ENCODE measurements at regions not wholly inside any gene's neighbourhood (a gene's known extent, or its start where the extent isn't known, plus 50 kb on each side); places are given as distances from the start of the nearest gene placed in this dataset.

- Histone ChIP-seq H3K4me1 (ENCODE audit: insufficient read depth, low read length) (no peaks in the 10 kb centered on the region), H3K27me3 (ENCODE audit: insufficient read depth, low read length) (no peaks in the 10 kb centered on the region), H3K9me3 (ENCODE audit: insufficient read depth, low read depth, low read length) (no peaks in the 10 kb centered on the region), H3K9ac (ENCODE audit: low read depth, low read length) (no peak overlapping the region), H3K27ac (ENCODE audit: low read depth, low read length) (no peak overlapping the region), H3K4me3 (ENCODE audit: low read length) (no peak overlapping the region), H3K36me3 (ENCODE audit: insufficient read depth, low read length) (no peaks in the 10 kb centered on the region)
- WGBS: 69% methylated on average over 3 of the region's 3 CpGs
Observed at GRCh38 chr2:122596598-122596997, 841.1 kb downstream of the TSN start.

GRCh38 chr2:122598784-122599183 lies 843.3 kb downstream of the TSN start:
- 100% methylated on average over 1 of the region's 1 CpG for WGBS
- H3K4me1 ChIP-seq (ENCODE audit: insufficient read depth, low read length): no peaks in the 10 kb centered on the region; the same call in 1 of the 2 replicates

DNA sequence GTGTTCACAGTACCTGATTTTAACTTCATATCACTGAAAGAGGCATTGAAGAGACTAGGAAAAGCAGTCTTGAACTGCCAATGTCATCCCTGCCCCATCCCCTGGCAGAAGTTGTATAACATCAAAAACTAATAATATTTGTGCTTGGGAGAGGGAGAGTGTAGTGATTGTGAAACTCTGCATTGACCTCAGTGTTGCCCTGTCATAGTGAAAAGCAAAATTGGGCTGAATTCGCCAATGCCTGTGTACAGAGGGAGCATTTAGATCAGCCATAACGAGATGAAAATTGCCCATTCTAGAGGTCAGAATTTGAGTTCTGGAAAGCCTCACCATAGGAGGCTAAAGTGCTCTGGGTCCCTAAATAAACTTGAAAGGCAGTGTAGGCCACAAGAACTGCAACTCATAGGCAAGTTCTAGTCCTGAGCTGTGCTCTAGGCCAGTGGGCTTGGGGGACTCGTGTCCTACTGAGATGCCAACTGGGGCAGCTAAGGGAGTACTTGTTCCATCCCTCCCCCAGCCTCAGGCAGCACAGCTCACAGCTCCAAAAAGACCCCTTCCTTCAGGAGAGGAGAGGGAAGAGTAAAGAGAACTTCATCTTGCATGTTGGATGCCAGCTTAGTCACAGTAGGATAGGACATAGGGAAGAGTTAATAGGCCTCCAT lies 855.6 kb downstream of the TSN start:
- Histone ChIP-seq H3K36me3 (ENCODE audit: insufficient read depth, low read length) (no peaks in the 10 kb centered on the region), H3K9ac (ENCODE audit: low read depth, low read length) (no peak overlapping the region), H3K4me3 (ENCODE audit: low read length) (no peak overlapping the region), H3K27me3 (ENCODE audit: insufficient read depth, low read length) (no peaks in the 10 kb centered on the region), H3K4me1 (ENCODE audit: insufficient read depth, low read length) (no peaks in the 10 kb centered on the region), H3K9me3 (ENCODE audit: insufficient read depth, low read depth, low read length) (no peaks in the 10 kb centered on the region), H3K27ac (ENCODE audit: low read depth, low read length) (no peak overlapping the region)
- WGBS: 99% methylated on average over 3 of the region's 3 CpGs

More at GRCh38 chr2:122598784-122599183, 843.3 kb downstream of the TSN start:
- Histone ChIP-seq H3K9me3 (ENCODE audit: insufficient read depth, low read depth, low read length) (no peaks in the 10 kb centered on the region), H3K4me3 (ENCODE audit: low read length) (no peak overlapping the region), H3K27ac (ENCODE audit: low read depth, low read length) (no peak overlapping the region), H3K9ac (ENCODE audit: low read depth, low read length) (no peak overlapping the region), H3K27me3 (ENCODE audit: insufficient read depth, low read length) (no peaks in the 10 kb centered on the region), H3K36me3 (ENCODE audit: insufficient read depth, low read length) (no peaks in the 10 kb centered on the region)

GRCh38 chr2:122622934-122623333 lies 867.5 kb downstream of the TSN start:
- Histone ChIP-seq H3K9me3 (ENCODE audit: insufficient read depth, low read depth, low read length) (no peaks in the 10 kb centered on the region), H3K36me3 (ENCODE audit: insufficient read depth, low read length) (no peaks in the 10 kb centered on the region), H3K27me3 (ENCODE audit: insufficient read depth, low read length) (no peaks in the 10 kb centered on the region), H3K4me3 (ENCODE audit: low read length) (no peak overlapping the region), H3K9ac (ENCODE audit: low read depth, low read length) (no peak overlapping the region), H3K27ac (ENCODE audit: low read depth, low read length) (no peak overlapping the region), H3K4me1 (ENCODE audit: insufficient read depth, low read length) (peaks cover 17% of the 10 kb centered on the region)
- 67% methylated on average over 3 of the region's 3 CpGs for WGBS

DNA sequence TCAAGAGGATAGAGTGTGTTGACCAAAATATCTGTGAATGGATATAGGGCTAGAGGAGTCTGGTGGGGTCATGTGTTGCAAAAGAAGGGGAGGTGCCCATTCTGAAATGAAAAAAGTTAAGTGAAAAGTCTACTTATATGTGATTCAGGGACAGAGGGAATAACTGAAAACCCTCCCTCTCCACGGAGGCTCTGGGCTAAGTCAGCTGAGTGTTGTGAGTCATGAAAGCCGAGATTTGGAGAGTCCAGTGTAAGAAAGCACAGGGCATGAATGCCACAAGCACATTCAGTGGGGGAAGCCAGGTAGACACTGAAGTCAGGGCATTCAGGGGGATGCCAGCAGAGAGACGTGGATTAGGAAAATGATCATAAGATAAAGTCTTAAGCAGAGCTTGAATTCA lies 871.9 kb downstream of the TSN start:
- Histone ChIP-seq H3K4me1 (ENCODE audit: insufficient read depth, low read length) (peaks cover 9% of the 10 kb centered on the region), H3K27ac (ENCODE audit: low read depth, low read length) (no peak overlapping the region), H3K36me3 (ENCODE audit: insufficient read depth, low read length) (no peaks in the 10 kb centered on the region), H3K27me3 (ENCODE audit: insufficient read depth, low read length) (no peaks in the 10 kb centered on the region), H3K4me3 (ENCODE audit: low read length) (no peak overlapping the region), H3K9me3 (ENCODE audit: insufficient read depth, low read depth, low read length) (no peaks in the 10 kb centered on the region), H3K9ac (ENCODE audit: low read depth, low read length) (no peak overlapping the region)
- 71% methylated on average over 3 of the region's 3 CpGs for WGBS

DNA sequence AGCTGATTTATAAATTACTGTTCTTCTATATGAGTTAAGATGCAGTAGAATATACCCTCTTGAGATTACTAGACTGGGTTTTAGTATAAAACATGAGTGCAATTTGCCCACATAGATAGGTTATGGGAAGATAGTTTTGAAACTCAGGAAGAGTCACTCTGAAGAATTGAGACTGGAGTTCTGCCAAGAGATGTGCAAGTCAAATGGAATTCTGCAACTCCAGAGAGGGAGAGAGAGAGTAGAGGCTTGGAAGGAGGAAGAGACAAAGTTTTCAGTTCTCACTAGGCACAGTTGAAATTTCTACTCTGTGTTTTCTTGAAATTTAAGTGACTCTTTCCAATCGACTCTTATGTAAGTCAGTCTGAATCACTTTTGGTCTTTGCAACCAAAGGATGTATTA lies 878.8 kb downstream of the TSN start:
- Histone ChIP-seq H3K36me3 (ENCODE audit: insufficient read depth, low read length) (no peaks in the 10 kb centered on the region), H3K27me3 (ENCODE audit: insufficient read depth, low read length) (no peaks in the 10 kb centered on the region), H3K27ac (ENCODE audit: low read depth, low read length) (no peak overlapping the region), H3K4me3 (ENCODE audit: low read length) (no peak overlapping the region), H3K4me1 (ENCODE audit: insufficient read depth, low read length) (no peaks in the 10 kb centered on the region), H3K9me3 (ENCODE audit: insufficient read depth, low read depth, low read length) (no peaks in the 10 kb centered on the region), H3K9ac (ENCODE audit: low read depth, low read length) (no peak overlapping the region)
- 95% methylated on average over 1 of the region's 1 CpG for WGBS

- no peaks in the 10 kb centered on the region for H3K9me3 ChIP-seq (ENCODE audit: insufficient read depth, low read depth, low read length)
- H3K4me1 ChIP-seq (ENCODE audit: insufficient read depth, low read length): no peaks in the 10 kb centered on the region
- no peaks in the 10 kb centered on the region for H3K27me3 ChIP-seq (ENCODE audit: insufficient read depth, low read length)
- H3K36me3 ChIP-seq (ENCODE audit: insufficient read depth, low read length): no peaks in the 10 kb centered on the region
- H3K4me3 ChIP-seq (ENCODE audit: low read length): no peak overlapping the region
- WGBS: 86% methylated on average over 2 of the region's 2 CpGs
- no peak overlapping the region for H3K27ac ChIP-seq (ENCODE audit: low read depth, low read length)
- H3K9ac ChIP-seq (ENCODE audit: low read depth, low read length): no peak overlapping the region
Observed at GRCh38 chr2:122634920-122635319, 879.5 kb downstream of the TSN start.

GRCh38 chr2:122635686-122636085 lies 880.2 kb downstream of the TSN start:
- Histone ChIP-seq H3K9ac (ENCODE audit: low read depth, low read length) (no peak overlapping the region), H3K4me1 (ENCODE audit: insufficient read depth, low read length) (no peaks in the 10 kb centered on the region), H3K27ac (ENCODE audit: low read depth, low read length) (no peak overlapping the region), H3K4me3 (ENCODE audit: low read length) (no peak overlapping the region), H3K9me3 (ENCODE audit: insufficient read depth, low read depth, low read length) (no peaks in the 10 kb centered on the region), H3K36me3 (ENCODE audit: insufficient read depth, low read length) (no peaks in the 10 kb centered on the region), H3K27me3 (ENCODE audit: insufficient read depth, low read length) (no peaks in the 10 kb centered on the region)
- 80% methylated on average over 1 of the region's 1 CpG for WGBS

DNA sequence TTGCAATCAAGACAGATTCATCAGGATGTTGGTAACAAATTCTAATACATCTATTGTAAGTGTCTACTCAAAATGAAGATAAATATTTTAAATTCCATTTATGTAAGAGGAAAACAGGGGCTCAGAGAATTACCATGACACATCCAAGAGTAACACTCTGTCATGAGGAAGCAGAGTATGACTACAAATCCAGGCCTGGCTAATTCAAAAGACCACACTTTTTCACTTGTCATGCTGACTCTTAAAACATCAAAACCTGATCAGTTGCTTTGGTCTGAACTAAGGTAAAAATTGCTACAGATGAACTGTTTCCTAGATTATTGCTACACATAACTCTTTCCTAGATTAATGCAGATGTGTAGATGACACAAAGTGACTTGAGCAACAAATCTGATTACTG lies 880.6 kb downstream of the TSN start:
- H3K9ac ChIP-seq (ENCODE audit: low read depth, low read length): no peak overlapping the region
- no peak overlapping the region for H3K27ac ChIP-seq (ENCODE audit: low read depth, low read length)
- no peaks in the 10 kb centered on the region for H3K36me3 ChIP-seq (ENCODE audit: insufficient read depth, low read length)
- H3K4me1 ChIP-seq (ENCODE audit: insufficient read depth, low read length): no peaks in the 10 kb centered on the region
- H3K9me3 ChIP-seq (ENCODE audit: insufficient read depth, low read depth, low read length): no peaks in the 10 kb centered on the region
- H3K27me3 ChIP-seq (ENCODE audit: insufficient read depth, low read length): no peaks in the 10 kb centered on the region
- no peak overlapping the region for H3K4me3 ChIP-seq (ENCODE audit: low read length)

GRCh38 chr2:122639176-122639575 lies 883.7 kb downstream of the TSN start:
- WGBS: 94% methylated on average over 4 of the region's 4 CpGs
- Histone ChIP-seq H3K4me3 (ENCODE audit: low read length) (no peak overlapping the region), H3K27ac (ENCODE audit: low read depth, low read length) (no peak overlapping the region), H3K9ac (ENCODE audit: low read depth, low read length) (no peak overlapping the region), H3K9me3 (ENCODE audit: insufficient read depth, low read depth, low read length) (no peaks in the 10 kb centered on the region), H3K36me3 (ENCODE audit: insufficient read depth, low read length) (no peaks in the 10 kb centered on the region), H3K4me1 (ENCODE audit: insufficient read depth, low read length) (no peaks in the 10 kb centered on the region), H3K27me3 (ENCODE audit: insufficient read depth, low read length) (no peaks in the 10 kb centered on the region)

DNA sequence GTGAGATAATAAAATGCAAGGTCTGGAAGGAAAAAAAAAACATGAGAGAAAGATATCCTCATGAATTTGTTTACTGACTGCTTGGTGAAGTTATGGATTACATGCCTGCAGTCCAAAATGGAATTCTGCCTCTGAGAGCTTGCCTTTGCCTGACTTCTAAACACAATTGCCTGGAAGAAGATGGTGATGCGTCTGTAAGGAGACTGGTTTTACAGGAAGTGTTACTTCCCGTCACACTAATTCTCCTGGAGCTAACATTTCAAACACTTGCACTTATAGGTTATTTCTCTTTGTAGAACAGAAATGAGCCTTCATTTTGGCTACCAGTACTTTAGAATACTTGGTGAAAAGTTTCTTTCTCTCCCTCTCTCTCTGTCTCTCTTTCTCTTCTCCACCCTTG lies 884.3 kb downstream of the TSN start:
- no peak overlapping the region for H3K9ac ChIP-seq (ENCODE audit: low read depth, low read length)
- WGBS: 90% methylated on average over 2 of the region's 2 CpGs
- H3K36me3 ChIP-seq (ENCODE audit: insufficient read depth, low read length): no peaks in the 10 kb centered on the region
- H3K4me1 ChIP-seq (ENCODE audit: insufficient read depth, low read length): no peaks in the 10 kb centered on the region
- H3K27ac ChIP-seq (ENCODE audit: low read depth, low read length): no peak overlapping the region
- no peaks in the 10 kb centered on the region for H3K9me3 ChIP-seq (ENCODE audit: insufficient read depth, low read depth, low read length)
- no peaks in the 10 kb centered on the region for H3K27me3 ChIP-seq (ENCODE audit: insufficient read depth, low read length)
- no peak overlapping the region for H3K4me3 ChIP-seq (ENCODE audit: low read length)

DNA sequence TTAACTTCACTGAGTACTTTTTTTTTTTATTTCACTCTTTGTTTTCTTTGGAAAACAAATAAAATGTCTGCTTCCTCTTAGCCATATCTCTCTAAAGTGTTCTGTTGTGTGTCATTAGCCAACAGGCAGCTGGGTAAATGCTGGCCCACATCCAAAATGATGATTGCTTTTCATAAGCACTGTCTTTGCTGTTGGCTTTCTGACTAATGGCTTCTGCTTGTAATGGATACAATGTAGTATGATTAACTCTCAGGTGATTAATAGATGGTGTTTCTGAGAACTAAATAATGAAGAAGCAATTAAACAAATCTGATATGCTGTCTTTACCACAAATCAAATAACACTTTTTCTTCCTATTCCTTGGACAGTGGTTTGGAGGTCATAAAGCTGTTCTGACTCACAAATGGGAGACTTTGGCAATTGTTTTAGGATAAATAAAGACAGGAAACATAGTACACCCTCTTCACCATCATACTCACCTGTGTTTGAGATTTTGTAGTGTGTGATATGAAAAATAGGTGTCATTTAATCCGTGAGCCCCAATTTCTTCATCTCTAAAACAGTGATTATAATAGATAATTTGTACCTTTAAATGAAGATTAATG lies 888.4 kb downstream of the TSN start:
- Histone ChIP-seq H3K4me3 (ENCODE audit: low read length) (no peak overlapping the region), H3K27ac (ENCODE audit: low read depth, low read length) (no peak overlapping the region), H3K9ac (ENCODE audit: low read depth, low read length) (no peak overlapping the region), H3K9me3 (ENCODE audit: insufficient read depth, low read depth, low read length) (no peaks in the 10 kb centered on the region), H3K36me3 (ENCODE audit: insufficient read depth, low read length) (no peaks in the 10 kb centered on the region), H3K4me1 (ENCODE audit: insufficient read depth, low read length) (no peaks in the 10 kb centered on the region), H3K27me3 (ENCODE audit: insufficient read depth, low read length) (no peaks in the 10 kb centered on the region)
- WGBS: no CpG with 5 or more reads among the region's 1 CpG
